HG03342 (cell line): ENCODE measurements at regions not wholly inside any gene's neighbourhood (a gene's known extent, or its start where the extent isn't known, plus 50 kb on each side); places are given as distances from the start of the nearest gene placed in this dataset.
"Not testable (repeated sequence)": the region's sequence is repeated elsewhere in the genome, so short reads cannot be mapped to it uniquely, and the experiment has no call there.

ENCODE experiments used
- ATAC-seq: cut with Tn5 transposase; IDR thresholded peaks from one replicate; pipeline ENCODE4 v1.9.1; 2021; ENCODE audit warnings: mild to moderate bottlenecking, moderate library complexity; ENCODE audit not compliant: unreplicated experiment

DNA sequence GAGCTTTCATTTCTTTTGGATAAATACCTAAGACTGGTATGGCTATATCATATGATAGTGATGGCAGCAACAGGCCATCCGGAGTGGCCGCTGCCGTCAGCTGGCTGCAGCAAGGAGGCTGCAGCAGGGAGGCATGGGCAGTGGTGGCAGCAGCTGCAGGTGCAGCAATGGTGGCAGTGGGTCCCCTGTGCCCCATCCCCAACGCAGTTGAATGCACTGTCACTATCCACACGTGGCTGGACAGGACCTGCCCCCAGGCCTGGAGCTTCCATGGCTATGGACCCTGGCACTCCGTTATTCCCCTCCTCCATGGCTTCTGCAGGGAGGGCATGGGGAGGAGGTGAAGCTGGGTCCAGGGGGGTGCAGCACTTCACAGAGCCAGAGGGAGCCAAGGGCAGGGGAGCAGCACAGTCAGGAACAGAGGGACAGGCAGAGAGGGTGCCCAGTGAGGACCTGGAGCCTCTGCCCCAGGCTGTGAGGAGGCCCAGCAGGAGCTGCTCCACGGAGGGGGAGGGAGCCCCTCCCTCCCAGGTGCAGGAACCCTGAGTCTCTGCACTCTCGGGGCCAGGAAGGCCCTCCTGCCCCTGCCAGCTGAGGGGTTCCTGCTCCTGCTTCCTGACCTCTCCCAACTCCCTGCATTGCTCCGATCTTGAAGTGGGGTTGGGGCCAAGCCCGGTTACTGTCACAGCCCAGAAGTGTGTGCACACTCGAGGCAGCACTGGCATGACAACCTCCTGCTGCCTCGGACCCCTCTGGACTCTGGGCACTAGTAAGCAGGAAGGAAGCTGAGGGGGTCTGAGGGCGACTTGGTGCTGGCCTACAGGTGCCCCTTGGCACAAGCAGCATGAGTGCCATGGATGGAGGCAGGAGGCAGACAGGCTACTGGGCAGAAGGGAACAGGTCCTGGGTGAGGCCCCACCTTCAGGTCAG is 466.3 kb downstream of the GUCY1A2 start:
- ATAC-seq = no peak

DNA sequence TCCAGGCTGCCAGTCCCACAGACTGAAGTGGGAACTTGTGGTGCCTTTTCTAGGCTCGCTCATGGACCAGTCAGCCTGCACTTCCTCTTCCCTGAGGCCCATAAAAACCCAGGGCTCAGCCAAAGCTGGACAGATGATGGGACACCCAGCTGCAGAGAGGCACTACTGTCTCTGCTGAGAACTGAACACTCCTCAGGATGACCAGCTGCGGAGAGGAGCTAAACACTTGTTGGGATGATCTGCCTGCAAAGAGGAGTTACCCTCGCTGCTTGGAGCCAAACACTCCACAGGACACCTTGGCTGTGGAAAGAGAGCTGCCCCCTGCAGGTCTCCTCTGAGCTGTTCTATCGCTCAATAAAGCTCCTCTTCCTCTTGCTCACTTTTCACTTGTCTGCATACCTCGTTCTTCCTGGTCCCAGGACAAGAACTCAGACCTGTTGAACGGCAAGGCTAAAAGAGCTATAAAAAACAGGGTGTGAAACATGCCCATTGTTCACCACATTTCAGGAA is 465.5 kb downstream of the GUCY1A2 start:
- ATAC-seq = no peak

DNA sequence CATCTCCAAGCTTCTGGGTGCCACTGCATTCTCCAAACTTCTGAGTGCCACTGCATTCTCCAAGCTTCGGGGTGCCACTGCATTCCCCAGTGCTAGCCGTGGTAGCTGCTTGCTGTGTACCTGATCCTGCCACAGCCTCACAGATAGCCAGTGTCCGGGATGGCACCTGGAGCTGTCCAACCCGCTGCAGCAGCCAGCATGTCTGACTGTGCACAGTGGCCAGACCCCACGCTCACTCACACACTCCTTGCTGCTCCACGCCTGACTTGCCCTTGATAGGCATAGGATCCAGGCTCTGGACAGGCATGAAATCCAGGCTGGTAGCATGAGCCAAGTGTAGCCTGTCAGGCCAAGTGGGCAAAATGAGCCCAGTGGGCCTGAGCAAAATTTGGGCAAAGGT is 465.0 kb downstream of the GUCY1A2 start:
- ATAC-seq = no peak

DNA sequence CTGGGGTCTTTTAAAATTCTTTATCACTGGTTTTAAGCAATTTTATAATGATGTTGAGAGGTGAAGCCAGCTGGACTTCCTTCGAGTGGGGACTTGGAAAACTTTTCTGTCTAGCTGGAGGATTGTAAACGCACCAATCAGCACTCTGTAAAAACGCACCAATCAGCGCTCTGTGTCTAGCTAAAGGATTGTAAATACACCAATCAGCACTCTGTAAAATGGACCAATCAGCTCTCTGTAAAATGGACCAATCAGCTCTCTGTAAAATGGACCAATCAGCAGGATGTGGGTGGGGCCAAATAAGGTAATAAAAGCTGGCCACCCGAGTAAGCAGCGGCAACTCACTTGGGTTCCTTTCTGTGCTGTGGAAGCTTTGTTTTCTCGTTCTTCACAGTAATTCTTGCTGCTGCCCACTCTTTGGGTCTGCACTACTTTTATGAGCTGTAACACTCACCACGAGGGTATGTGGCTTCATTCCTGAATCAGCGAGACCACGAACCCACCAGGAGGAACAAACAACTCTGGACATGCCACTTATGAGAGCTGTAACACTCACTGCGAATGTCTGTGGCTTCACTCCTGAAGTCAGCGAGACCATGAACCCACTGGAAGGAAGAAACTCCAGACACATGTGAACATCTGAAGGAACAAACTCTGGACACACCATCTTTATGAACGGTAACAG is 462.6 kb downstream of the GUCY1A2 start:
- ATAC-seq = not testable (repeated sequence)

- ATAC-seq = no peak
These were observed 452.9 kb downstream of the GUCY1A2 start for GRCh38 chr11:106565326-106565725.

DNA sequence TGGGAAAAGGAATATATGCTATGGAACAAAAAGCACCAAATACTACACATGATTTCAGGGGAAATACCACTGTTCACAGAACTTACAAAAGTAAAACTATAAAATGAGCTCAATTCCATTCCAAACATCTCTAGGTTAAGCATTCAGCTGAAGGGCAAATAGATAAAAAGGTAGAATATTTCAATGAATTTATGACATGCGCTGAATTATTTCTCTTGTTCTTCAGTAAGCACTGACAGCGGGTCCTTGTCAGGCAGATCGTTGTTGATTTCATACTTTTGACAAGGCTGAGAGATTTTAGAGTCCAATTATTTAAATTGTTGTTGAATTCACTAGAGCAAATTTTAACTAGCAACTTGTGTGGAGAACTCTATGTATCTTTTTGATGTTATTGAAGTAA is 449.6 kb downstream of the GUCY1A2 start:
- ATAC-seq = no peak

DNA sequence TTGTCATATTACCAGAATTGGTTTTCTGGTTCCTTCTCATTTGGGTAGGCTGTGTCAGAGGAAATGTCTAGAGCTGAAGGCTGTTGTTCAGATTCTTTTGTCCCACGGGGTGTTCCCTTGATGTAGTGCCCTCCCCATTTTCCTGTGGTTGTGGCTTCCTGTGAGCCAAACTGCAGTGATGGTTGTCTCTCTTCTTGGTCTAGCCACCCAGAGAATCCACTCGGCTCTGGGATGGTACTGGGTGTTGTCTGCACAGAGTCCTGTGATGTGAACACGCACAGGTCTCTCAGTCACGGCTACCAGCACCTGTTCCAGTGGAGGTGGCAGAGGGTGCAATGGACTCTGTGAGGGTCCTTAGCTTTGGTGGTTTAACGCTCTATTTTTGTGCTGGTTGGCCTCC is 440.9 kb downstream of the GUCY1A2 start:
- not testable (repeated sequence) for ATAC-seq

- no peak for ATAC-seq
These were observed 436.9 kb downstream of the GUCY1A2 start for GRCh38 chr11:106581399-106581798.

DNA sequence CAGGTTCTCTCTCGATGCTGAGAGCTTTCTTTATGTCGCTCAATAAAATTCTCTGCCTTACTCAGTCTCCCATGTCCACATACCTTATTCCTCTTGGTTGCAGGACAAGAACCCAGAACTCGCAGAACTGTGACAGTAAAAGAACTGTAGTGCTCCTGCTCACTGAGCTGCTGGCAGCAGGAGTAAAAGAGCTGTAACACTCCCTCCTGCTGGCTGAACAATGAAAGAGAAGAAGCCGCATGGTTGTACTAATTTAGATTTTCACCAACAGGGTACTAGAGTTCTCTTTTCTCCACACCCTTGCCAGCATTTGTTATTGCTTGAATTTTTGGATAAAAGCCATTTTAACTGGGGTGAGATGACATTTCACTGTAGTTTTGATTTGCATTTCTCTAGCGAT is 433.2 kb downstream of the GUCY1A2 start:
- no peak for ATAC-seq

- no peak for ATAC-seq
These were observed 423.4 kb downstream of the GUCY1A2 start for GRCh38 chr11:106594751-106595351.

- ATAC-seq = no peak
These were observed 416.5 kb downstream of the GUCY1A2 start for GRCh38 chr11:106601684-106602297.

DNA sequence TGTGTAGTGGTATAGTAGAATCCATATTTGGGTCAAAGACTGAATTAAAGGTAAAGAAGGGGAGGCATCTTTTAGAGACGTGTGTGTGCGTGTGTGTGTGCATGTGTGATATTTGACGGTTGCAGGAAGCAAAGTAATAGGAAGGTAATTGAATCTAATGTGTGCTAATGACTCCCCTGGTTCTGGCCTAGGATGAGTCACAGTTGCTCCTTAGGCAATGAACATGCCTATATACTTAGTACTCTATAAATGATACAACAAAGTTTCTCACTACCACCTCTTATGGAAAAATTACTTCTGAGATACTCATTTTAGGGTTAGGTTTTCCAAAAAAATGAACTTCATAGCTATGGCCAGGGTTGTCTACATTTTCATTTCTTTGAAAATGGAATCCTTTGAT is 409.6 kb downstream of the GUCY1A2 start:
- ATAC-seq = no peak

GRCh38 chr11:106614262-106614661 is 404.0 kb downstream of the GUCY1A2 start:
- no peak for ATAC-seq

GRCh38 chr11:106619320-106619990 is 398.8 kb downstream of the GUCY1A2 start:
- ATAC-seq = no peak

GRCh38 chr11:106621484-106621883 is 396.8 kb downstream of the GUCY1A2 start:
- ATAC-seq = no peak
